GM12891 (cell line): ENCODE measurements at regions not wholly inside any gene's neighbourhood (a gene's known extent, or its start where the extent isn't known, plus 50 kb on each side); places are given as distances from the start of the nearest gene placed in this dataset.

Experiments used
- POLR2A ChIP-seq: IDR thresholded peaks from 2 replicates; pipeline ENCODE4 v1.6.1; 2011; ENCODE audit warnings: low read depth, low read length, control low read depth
- POLR2AphosphoS5 ChIP-seq: IDR thresholded peaks from 2 replicates; pipeline ENCODE4 v1.6.1; 2011; ENCODE audit warnings: low read depth, low read length, control low read depth
- POU2F2 ChIP-seq: IDR thresholded peaks from 2 replicates; pipeline ENCODE4 v1.6.1; 2011; ENCODE audit warnings: low read depth, mild to moderate bottlenecking, control low read depth, low read length, moderate library complexity
- SPI1 ChIP-seq: IDR thresholded peaks from 2 replicates; pipeline ENCODE4 v1.6.1; 2011; ENCODE audit warnings: low read depth, low read length, control low read depth
- TAF1 ChIP-seq: IDR thresholded peaks from 2 replicates; pipeline ENCODE4 v1.6.1; 2011; ENCODE audit warnings: low read depth, low read length, control low read depth

DNA sequence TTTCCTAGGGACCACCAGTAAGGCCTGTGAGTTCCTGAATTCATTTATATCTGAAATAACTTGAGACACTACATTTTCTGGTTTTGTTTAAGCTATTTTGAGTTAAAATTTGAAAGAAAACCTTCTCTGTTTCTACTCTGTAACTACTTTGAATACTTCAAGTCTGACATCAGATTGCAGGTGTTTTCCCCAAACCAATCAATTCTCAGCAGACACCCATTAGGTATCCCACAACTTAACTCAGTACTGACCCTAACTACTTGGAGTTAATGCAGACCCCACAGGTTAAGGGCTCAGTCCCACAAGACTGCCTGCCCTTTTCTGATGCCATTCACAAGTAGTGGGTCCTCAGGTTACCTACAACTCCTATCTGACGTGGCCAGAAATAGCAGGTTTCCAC, 1100.0 kb upstream of the SLIT2 start:
- TF ChIP-seq POLR2A, result no peak
- no peak for TF ChIP-seq TAF1
- no peak for TF ChIP-seq POLR2AphosphoS5
- no peak for TF ChIP-seq POU2F2
- TF ChIP-seq SPI1, result no peak
